ENCODE measurements at regions not wholly inside any gene's neighbourhood (a gene's known extent, or its start where the extent isn't known, plus 50 kb on each side); places are given as distances from the start of the nearest gene placed in this dataset.
A peak's percentile ranks its signal among the peaks of the same experiment; 100 is the strongest.
"Not testable (repeated sequence)": the region's sequence is repeated elsewhere in the genome, so short reads cannot be mapped to it uniquely, and the experiment has no call there.

GRCh38 chr6:170213637-170214018 is 77.2 kb downstream of the DLL1 start:
- not testable (repeated sequence) for DNase-seq

DNA sequence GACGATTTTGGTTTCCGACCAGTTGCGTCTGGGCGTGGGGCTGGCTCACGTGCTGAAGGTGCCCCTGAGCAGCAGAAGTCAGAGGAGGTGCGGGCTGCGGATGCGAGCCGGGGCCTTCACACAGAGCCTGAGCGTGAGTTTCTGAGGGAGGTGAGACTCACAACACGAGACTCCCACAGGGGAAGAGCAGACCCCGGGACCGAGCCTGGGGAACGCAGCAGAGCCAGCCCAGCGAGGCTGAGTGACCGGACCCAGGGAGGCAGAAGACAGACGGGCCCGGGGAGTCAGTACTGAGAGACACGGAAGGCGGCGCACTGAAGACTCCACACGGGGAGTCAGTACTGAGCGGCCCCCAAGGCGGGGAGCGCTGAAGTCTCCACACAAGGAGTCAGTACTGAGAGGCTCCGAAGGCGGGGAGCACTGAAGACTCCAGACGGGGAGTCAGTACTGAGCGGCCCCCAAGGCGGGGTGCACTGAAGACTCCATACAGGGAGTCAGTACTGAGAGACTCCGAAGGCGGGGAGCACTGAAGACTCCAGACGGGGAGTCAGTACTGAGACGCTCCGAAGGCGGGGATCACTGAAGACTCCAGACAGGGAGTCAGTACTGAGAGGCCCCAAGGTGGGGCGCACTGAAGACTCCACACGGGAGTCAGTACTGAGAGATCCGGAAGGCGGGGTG is 77.8 kb downstream of the DLL1 start:
- no peak for DNase-seq

DNA sequence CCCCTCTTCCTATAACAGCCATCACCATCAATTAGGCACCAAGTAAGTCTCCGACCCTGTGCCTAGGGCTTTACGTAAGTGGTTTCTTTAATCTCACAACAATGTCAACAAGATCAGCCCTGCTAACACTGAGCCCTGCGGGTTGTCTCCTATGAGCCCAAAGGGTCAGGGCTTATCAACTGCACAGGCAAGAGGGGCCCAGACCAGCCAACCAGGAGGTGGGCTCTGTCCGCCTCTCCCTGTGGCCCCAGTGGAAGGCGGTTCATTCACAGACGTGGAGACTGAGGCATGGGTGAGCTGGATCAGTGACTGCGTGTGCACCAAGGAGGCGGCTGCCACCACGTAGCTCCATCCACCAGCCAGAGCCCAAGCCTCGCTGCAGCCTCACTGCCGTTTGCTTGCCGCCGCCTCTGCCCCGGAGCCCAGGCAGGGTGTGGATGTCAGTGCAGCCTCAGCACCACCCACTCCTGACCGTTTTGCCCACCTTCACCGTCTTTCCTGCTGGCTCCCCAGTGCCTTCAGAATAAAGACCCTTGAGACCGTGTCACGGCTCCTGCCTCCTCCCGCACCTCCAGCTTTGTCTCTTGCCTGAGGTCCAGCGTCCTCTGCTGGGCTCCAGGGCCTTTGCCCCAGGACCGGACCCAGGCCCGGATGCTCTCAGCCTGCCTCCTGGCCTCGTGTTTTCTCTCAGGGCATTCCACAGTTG is 78.7 kb downstream of the DLL1 start:
- DNase-seq = no peak

GRCh38 chr6:170211404-170212025 is 79.4 kb downstream of the DLL1 start:
- DNase-seq = no peak

GRCh38 chr6:170210651-170211403 is 80.1 kb downstream of the DLL1 start:
- DNase-seq = no peak

DNA sequence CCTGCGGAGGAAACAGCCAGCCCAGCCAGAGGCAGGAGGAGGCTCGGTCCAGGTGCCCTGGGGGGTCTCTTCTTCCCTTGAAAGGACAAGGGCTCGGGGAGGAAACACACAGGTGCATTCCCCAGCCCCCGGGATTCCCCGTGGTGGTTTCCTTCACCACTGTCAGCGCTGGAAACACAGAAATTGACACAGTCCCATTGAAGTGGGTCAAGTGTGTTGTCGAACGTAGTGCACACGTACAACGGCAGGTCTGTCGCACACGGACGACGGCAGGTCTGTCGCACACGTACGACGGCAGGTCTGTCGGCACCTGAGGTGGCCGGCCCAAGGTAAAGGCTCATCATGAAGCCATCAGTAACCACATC is 80.9 kb downstream of the DLL1 start:
- DNase-seq = no peak

DNA sequence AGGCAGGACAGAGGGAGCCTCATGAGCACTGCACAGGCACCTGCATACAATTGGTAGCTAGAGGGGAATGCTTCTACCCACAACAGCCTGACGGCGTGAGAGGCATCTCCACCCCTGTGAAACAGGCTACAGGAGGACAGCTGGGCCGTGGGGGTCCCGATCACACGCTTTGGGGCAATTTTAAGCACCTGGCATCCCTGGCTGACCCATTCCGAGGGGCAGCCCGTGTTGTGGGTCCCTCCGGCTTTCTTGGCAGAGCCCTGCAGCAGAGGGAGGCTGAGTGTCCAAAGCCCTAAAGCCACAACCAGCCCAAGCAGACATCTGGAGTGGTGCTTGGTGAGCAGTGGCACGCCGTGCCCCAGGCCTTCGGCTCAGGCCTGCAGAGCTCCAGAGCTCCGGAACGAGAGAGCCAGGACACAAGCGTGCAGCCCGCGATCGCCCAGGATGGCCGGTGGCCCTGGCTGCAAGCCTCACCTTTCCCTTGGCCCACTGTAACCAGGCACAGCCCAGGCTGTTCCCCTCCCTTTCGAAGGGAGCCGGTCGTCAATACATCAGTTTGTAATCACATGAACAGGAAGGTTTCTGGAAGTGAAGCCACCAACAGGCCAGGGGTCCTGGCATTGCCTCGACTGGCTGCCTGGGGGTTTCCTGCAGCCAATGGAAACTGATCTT is 81.4 kb downstream of the DLL1 start:
- no peak for DNase-seq

DNA sequence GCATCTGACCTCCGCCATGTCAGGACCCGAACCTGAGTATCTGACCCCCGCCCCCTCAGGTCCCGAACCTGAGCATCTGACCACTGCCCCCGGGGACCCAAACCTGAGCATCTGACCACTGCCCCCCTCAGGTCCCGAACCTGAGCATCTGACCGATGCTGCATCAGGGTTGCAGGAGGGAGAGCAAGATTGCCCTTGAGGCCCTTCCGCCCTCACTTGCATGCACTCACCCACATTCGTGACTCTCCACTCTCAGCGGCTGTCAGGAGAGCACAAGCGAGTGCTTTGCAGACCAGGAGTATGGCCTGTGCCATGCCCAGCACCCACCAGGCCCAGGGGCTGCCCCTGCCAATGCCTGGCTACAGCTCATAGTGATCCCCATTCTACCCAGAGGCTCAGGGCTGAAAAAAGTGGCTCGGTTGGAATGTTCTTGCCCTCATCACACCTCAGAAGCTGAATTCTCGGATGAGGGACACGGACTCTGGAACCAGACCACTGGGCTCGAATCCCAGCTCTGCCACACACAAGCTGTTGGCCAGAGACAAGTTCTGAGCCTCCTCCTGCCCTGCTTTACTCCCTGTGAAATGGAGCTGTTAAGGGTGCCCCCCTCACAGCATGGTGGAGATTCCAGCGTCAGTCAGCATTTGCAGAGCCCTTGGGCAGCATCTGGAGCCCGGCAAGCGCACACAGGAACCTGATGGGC is 82.1 kb downstream of the DLL1 start:
- DNase-seq = no peak

DNA sequence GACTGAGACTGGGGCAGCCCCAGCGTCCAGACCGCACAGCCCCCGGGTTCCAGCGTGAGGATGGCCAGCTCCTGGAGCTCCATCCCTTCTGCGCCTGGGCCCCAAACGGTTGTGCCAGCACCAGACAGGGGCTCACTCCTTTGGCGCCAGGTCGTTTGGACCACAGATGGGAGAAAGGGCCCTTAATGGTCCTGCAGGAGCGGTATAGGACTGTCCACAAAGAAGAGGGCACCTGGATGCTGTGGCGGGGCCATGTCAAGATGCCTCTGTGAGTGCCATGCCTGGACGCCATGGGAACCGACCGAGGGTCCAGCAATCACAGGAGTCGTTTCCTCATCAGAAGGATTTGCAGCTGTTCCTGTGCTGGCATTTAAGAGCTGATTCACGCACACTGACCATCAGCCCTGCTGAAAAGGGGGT is 82.7 kb downstream of the DLL1 start:
- no peak for DNase-seq

DNA sequence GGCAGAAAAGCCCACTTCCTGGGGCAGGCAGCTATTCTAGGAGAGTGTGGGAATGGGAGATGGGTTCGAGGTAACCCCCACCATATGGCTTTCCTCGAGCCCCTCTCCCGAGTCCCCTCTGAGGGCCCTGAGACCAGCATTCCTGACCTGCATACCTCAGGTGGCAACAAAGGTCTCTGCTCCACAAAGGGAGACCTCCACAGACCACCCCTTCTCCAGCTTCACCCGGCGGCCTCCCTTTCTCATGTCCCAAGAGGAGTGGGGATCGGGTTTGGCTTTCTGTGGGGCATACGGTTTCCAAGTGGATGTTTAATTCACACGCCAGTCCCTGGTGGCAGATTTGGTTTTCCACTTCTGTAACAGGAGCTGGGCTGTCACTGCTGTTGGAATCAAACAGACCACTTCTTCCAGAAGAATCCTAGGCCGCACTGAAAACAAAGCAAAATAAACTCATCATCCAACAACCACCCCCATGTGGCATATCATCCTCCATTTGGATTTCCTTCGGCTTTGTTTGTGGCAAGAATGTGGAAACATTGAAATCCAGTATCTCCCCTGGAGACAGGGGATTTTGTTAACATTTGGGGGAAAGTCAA is 83.2 kb downstream of the DLL1 start:
- no peak for DNase-seq

- no peak for DNase-seq
Measured at GRCh38 chr6:170206851-170207431, 83.9 kb downstream of the DLL1 start.

DNA sequence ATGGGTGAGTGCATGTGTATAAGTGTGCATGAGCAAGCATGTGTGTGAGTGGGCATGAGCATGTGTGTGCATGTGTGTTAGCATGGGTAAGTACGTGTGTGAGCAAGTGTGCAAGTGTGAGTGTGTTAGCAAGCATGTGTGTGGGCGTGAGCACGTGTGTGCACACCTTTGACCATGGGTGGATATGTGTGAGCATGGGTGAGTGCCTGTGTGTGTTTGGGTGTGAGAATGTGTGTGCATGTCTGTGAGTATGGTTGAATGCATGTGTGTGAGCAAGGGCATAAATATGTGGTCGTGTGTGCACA is 84.6 kb downstream of the DLL1 start:
- DNase-seq = no peak

- no peak for DNase-seq
Measured at GRCh38 chr6:170205534-170206316, 85.2 kb downstream of the DLL1 start.

DNA sequence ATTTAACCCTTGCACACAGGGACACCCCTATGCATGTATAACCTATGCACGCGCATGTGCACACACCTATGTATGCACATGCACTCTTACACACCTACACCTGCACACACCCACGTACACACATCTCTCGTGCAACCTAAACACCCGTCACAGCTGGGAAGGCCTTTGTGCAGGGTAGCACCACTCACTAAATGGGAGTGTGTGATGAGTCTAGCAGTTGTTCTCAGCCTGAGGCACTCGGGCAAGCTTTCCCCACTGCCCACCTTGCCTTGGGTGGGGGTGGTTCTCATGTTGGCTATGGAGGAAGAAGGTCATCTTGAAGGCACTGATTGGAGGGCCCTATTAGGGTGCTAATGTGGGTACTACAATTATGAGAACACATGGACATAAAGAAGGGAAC is 85.8 kb downstream of the DLL1 start:
- DNase-seq = no peak

GRCh38 chr6:170203212-170203611 is 87.7 kb downstream of the DLL1 start:
- no peak for DNase-seq

- no peak for DNase-seq
Measured at GRCh38 chr6:170202416-170203135, 88.3 kb downstream of the DLL1 start.

GRCh38 chr6:170201361-170201760 is 89.5 kb downstream of the DLL1 start:
- no peak for DNase-seq

DNA sequence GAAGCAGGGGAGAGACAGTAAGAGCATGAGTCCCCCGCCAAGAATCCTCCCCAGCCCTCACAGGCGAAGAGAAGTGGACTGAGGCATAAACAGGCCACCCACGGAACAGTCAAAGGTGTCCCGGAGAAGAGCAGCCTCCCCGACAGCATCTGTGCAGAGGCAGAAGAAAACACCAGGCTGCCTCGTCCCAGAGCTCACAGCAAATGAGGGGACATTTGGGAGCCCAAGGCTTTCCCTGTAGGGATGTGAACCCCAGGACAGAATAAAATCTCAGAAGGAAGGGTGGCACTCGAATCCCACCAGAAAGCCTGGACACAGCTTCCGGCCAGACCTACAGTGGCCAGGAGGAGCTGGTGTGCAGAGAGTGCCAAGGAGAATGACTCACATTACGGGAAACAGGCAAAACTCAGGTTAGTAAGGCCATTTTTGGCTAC is 90.4 kb downstream of the DLL1 start:
- peak in 1 of 51 donors; percentile 22 for DNase-seq

DNA sequence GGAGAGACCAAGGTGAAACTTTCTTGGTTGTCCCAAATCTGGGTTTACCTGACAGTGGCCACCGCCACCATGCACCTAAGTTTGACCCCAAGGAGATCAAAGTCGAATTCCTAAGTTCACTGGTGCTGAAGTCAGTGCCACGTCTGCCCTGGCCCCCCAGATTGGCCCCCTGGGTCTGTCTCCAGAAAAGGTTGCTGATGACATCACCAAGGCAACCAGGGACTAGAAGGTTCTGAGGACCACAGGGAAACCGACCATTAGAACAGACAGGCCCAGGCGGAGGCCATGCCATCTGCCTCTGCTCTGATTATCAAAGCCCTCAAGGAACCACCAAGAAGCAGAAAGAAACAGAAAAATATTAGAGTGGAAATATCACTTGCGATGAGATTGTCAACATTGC is 91.2 kb downstream of the DLL1 start:
- no peak for DNase-seq
